ENCODE measurements at regions not wholly inside any gene's neighbourhood (a gene's known extent, or its start where the extent isn't known, plus 50 kb on each side); places are given as distances from the start of the nearest gene placed in this dataset.

GRCh38 chr20:60559462-60559861 lies 601.2 kb downstream of the CDH26 start:
- H3K4me3 ChIP-seq (ENCODE audit: low read depth in 1 of 2, low read length in 1 of 2), result no peak overlapping the region
- no peaks in the 10 kb centered on the region for H3K9me3 ChIP-seq
- H3K27ac ChIP-seq, result no peak overlapping the region
- peaks cover 22% of the 10 kb centered on the region for H3K27me3 ChIP-seq
- no peak for TF ChIP-seq CTCF (IDR thresholded peaks at IDR 0.05)
- H3K4me1 ChIP-seq (ENCODE audit: control insufficient read depth in 1 of 2, insufficient read depth in 1 of 2, low read depth in 1 of 2, low read length in 1 of 2), result no peaks in the 10 kb centered on the region
- no peaks in the 10 kb centered on the region for H3K36me3 ChIP-seq

GRCh38 chr20:60561052-60561451 lies 602.8 kb downstream of the CDH26 start:
- no peaks in the 10 kb centered on the region for H3K9me3 ChIP-seq
- peaks cover 36% of the 10 kb centered on the region for H3K27me3 ChIP-seq
- H3K36me3 ChIP-seq, result no peaks in the 10 kb centered on the region
- H3K4me3 ChIP-seq (ENCODE audit: low read depth in 1 of 2, low read length in 1 of 2), result no peak overlapping the region
- no peak overlapping the region for H3K27ac ChIP-seq
- H3K4me1 ChIP-seq (ENCODE audit: control insufficient read depth in 1 of 2, insufficient read depth in 1 of 2, low read depth in 1 of 2, low read length in 1 of 2), result no peaks in the 10 kb centered on the region
- TF ChIP-seq CTCF (IDR thresholded peaks at IDR 0.05), result no peak

GRCh38 chr20:60565083-60565482 lies 606.9 kb downstream of the CDH26 start:
- TF ChIP-seq CTCF (IDR thresholded peaks at IDR 0.05), result no peak

GRCh38 chr20:60565551-60565950 lies 607.3 kb downstream of the CDH26 start:
- H3K27me3 ChIP-seq, result peaks cover 25% of the 10 kb centered on the region
- no peaks in the 10 kb centered on the region for H3K9me3 ChIP-seq
- no peaks in the 10 kb centered on the region for H3K4me1 ChIP-seq (ENCODE audit: control insufficient read depth in 1 of 2, insufficient read depth in 1 of 2, low read depth in 1 of 2, low read length in 1 of 2)
- H3K36me3 ChIP-seq, result no peaks in the 10 kb centered on the region
- no peak for TF ChIP-seq CTCF (IDR thresholded peaks at IDR 0.05)
- no peak overlapping the region for H3K27ac ChIP-seq
- H3K4me3 ChIP-seq (ENCODE audit: low read depth in 1 of 2, low read length in 1 of 2), result no peak overlapping the region

More at GRCh38 chr20:60565083-60565482, 606.9 kb downstream of the CDH26 start:
- no peak overlapping the region for H3K27ac ChIP-seq
- H3K36me3 ChIP-seq, result no peaks in the 10 kb centered on the region
- H3K9me3 ChIP-seq, result no peaks in the 10 kb centered on the region
- no peaks in the 10 kb centered on the region for H3K4me1 ChIP-seq (ENCODE audit: control insufficient read depth in 1 of 2, insufficient read depth in 1 of 2, low read depth in 1 of 2, low read length in 1 of 2)
- peaks cover 25% of the 10 kb centered on the region for H3K27me3 ChIP-seq
- no peak overlapping the region for H3K4me3 ChIP-seq (ENCODE audit: low read depth in 1 of 2, low read length in 1 of 2)

GRCh38 chr20:60569116-60569515 lies 610.9 kb downstream of the CDH26 start:
- no peak for TF ChIP-seq CTCF (IDR thresholded peaks at IDR 0.05)
- no peaks in the 10 kb centered on the region for H3K4me1 ChIP-seq (ENCODE audit: control insufficient read depth in 1 of 2, insufficient read depth in 1 of 2, low read depth in 1 of 2, low read length in 1 of 2)
- H3K4me3 ChIP-seq (ENCODE audit: low read depth in 1 of 2, low read length in 1 of 2), result no peak overlapping the region
- H3K27me3 ChIP-seq, result peaks cover 24% of the 10 kb centered on the region
- no peaks in the 10 kb centered on the region for H3K36me3 ChIP-seq
- no peaks in the 10 kb centered on the region for H3K9me3 ChIP-seq
- no peak overlapping the region for H3K27ac ChIP-seq
